ENCODE measurements at regions not wholly inside any gene's neighbourhood (a gene's known extent, or its start where the extent isn't known, plus 50 kb on each side); places are given as distances from the start of the nearest gene placed in this dataset.

DNA sequence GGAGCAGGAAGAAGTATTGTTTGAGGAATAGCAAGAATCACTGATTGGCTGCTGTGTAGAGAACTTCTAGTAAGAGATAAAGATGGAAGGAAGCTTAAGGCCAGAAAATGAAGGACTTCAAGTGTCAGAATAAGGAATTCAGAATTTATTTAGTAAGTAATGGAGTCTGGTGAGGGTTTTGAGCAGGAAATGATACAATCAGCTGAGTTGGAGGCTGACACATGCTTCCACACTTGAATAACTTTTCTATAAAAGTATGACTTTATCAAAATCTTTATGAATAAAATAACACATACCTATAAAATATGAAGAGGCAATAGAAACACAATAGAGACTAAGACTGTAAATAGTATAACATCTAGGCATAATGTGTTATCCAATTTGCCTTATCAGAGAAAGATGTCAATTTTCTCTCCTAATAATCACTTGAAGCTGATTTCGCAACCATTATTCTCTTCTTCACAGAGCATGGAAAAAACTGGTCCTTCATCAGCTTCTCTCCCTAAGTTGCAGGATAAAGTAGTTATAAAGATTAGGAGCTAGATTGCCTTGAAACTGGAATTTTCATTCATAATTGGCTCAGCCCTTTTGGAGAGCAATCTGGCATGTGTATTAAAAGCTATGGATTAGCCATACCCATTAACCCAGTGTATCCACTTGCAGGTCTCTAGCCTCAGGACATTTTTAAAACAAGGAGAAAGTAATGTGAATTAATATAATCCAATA, 143.4 kb downstream of the ZNF608 start:
- no peaks in the 10 kb centered on the region for H3K36me3 ChIP-seq (ENCODE audit: control insufficient read depth, insufficient read depth, low read length)
- H3K9ac ChIP-seq (ENCODE audit: low read length): no peak overlapping the region
- no peak overlapping the region for H3K4me3 ChIP-seq (ENCODE audit: low read length)
- no peaks in the 10 kb centered on the region for H3K4me1 ChIP-seq (ENCODE audit: control insufficient read depth, insufficient read depth, low read length)
- no peak overlapping the region for H3K27ac ChIP-seq (ENCODE audit: low read depth, low read length)
- no peaks in the 10 kb centered on the region for H3K27me3 ChIP-seq (ENCODE audit: control insufficient read depth, insufficient read depth, low read length)

DNA sequence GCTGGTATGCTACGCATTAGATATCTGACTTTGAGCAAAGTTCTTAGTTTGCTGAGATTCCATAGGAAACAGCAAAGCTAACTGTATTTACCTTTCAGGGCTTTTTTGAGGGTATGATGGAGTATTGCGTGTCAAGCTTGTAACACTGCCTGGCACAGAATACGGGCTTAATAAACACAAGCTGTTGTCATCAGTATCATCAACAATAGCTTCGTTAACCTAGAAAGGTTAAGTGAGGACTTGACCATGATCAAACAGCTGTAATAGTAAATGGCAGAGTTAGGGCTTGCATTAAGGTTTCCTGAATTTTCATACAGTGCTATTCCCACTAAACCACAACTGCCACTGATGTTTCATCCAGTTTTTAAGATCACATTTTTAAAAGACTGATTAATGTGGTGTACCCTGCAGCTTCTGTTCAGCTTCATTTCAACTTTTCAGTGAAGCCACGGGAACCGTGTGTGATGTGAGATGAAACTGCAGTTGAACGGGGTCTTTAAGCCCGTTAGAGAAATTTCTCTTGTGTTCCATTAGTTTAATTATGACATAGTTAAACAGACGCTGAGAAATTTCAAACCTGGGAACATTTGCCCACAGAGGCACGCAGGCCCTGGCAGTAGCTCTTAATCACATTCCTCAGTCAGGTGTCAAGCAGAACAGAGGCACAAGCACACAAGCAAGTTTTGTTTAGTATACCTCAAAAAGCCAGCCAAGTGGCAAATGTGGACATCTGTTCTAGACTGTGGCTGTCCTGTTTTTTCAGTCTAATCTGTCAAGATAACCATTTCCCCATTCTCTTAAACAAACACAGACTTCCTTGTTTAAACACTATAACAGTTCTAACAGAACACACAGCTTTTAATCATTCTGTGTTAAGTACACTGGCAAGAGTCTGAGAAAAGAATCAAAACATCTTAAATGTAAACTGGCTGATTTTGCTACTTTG, 147.1 kb downstream of the ZNF608 start:
- H3K9ac ChIP-seq (ENCODE audit: low read length): no peak overlapping the region
- no peak overlapping the region for H3K27ac ChIP-seq (ENCODE audit: low read depth, low read length)
- no peaks in the 10 kb centered on the region for H3K27me3 ChIP-seq (ENCODE audit: control insufficient read depth, insufficient read depth, low read length)
- H3K36me3 ChIP-seq (ENCODE audit: control insufficient read depth, insufficient read depth, low read length): no peaks in the 10 kb centered on the region
- H3K4me1 ChIP-seq (ENCODE audit: control insufficient read depth, insufficient read depth, low read length): no peaks in the 10 kb centered on the region
- no peak overlapping the region for H3K4me3 ChIP-seq (ENCODE audit: low read length)

DNA sequence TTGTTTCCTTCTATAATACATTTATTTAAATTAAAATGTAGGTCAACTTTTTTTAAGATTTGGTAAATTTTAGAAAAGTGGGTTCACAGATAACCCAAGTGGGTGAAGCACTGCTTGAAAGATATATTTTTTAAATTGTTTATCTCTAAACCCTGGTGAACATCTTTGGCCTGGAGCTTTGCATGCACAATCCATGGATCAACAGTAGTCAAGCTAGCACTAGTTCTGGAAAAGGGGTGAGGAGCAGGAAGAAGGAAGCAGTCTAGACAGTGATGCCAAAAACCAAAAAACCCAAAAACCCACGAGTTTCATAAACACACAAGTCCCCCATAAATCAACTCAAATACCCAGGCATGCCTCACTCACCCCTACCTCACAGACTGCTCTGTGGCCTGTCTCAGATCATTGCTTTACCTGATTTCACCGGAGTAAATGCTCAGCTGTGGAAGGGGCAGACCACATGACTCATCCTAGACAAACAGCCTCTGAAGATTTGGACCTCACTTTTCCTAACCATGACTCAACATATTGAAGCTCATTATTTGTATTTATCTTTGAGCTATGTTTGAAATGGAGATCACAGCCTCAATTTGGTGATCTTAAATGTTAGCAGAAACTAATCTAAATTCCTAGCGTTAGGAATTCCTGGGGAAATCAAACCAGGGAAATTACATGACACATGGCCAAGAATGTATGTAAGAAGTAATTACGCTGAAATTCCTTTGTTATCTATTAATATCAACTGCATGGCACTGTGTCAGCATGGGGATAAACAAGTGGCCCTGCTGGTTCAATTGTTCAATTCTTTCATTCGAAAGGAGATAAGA, 149.6 kb downstream of the ZNF608 start:
- Histone ChIP-seq H3K27me3 (ENCODE audit: control insufficient read depth, insufficient read depth, low read length) (no peaks in the 10 kb centered on the region), H3K9ac (ENCODE audit: low read length) (no peak overlapping the region), H3K27ac (ENCODE audit: low read depth, low read length) (no peak overlapping the region), H3K36me3 (ENCODE audit: control insufficient read depth, insufficient read depth, low read length) (no peaks in the 10 kb centered on the region), H3K4me3 (ENCODE audit: low read length) (no peak overlapping the region), H3K4me1 (ENCODE audit: control insufficient read depth, insufficient read depth, low read length) (no peaks in the 10 kb centered on the region)

DNA sequence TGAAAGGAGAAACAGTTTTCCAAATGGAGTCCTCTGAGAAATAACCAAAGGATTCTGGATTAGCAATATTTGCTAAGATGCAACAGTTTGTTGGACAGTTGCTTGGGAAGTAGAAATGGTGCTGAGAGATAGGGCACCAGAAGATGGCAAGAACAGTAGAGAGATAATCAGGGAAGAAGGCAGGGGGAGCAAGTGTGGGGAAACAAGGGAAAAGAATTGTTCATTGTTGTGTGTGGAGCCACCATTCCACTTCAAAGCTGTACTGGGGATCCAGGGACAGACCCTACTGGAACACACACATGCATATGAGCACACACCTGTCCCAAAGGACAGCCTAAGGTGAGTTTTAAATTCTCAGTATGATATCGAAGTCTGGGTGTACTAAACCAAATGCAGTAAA, 152.5 kb downstream of the ZNF608 start:
- H3K4me3 ChIP-seq (ENCODE audit: low read length): no peak overlapping the region
- H3K27ac ChIP-seq (ENCODE audit: low read depth, low read length): no peak overlapping the region
- no peaks in the 10 kb centered on the region for H3K27me3 ChIP-seq (ENCODE audit: control insufficient read depth, insufficient read depth, low read length)
- H3K4me1 ChIP-seq (ENCODE audit: control insufficient read depth, insufficient read depth, low read length): no peaks in the 10 kb centered on the region
- H3K36me3 ChIP-seq (ENCODE audit: control insufficient read depth, insufficient read depth, low read length): no peaks in the 10 kb centered on the region
- H3K9ac ChIP-seq (ENCODE audit: low read length): no peak overlapping the region

DNA sequence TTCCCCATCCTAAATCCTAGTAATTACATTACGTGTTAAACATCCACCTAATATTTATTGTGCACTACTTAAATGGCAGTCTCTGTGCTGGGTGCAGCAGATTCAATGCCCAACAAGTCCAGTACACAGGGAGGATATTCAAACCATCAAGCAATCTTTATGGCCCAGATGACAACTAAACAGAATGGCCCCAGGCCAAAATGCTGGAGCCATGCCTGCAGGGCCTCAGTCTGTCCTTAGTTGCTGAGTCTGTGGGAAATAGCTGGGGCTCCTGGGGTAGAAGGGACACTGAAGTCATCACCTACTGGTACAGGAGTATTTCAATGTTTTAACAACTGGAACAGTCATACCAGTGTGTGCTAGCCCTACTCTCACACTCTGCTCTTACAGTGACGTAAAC, 153.5 kb downstream of the ZNF608 start:
- H3K4me3 ChIP-seq (ENCODE audit: low read length): no peak overlapping the region
- no peak overlapping the region for H3K9ac ChIP-seq (ENCODE audit: low read length)
- H3K27me3 ChIP-seq (ENCODE audit: control insufficient read depth, insufficient read depth, low read length): no peaks in the 10 kb centered on the region
- no peaks in the 10 kb centered on the region for H3K36me3 ChIP-seq (ENCODE audit: control insufficient read depth, insufficient read depth, low read length)
- no peaks in the 10 kb centered on the region for H3K4me1 ChIP-seq (ENCODE audit: control insufficient read depth, insufficient read depth, low read length)
- H3K27ac ChIP-seq (ENCODE audit: low read depth, low read length): no peak overlapping the region

DNA sequence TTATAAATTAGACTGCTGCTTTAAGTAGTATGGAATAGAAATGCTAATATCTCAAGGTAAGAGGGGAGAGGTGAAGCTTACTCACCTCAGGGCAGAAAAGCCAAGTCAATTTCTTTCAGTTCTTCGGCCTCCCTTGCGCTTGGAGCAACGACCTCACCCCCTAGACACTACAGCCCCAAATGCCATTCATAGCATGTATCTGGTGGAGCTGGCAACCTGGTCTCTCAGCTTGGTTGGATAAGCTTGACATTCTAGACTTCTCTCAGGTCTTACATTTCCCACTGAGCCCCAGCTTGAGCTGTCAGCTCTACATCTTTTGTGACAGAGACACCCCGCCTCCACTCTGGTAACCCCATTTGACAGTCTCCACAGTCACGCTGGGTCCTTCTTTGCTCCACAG, 154.9 kb downstream of the ZNF608 start:
- Histone ChIP-seq H3K9ac (ENCODE audit: low read length) (no peak overlapping the region), H3K27me3 (ENCODE audit: control insufficient read depth, insufficient read depth, low read length) (no peaks in the 10 kb centered on the region), H3K4me3 (ENCODE audit: low read length) (no peak overlapping the region), H3K4me1 (ENCODE audit: control insufficient read depth, insufficient read depth, low read length) (no peaks in the 10 kb centered on the region), H3K27ac (ENCODE audit: low read depth, low read length) (no peak overlapping the region), H3K36me3 (ENCODE audit: control insufficient read depth, insufficient read depth, low read length) (no peaks in the 10 kb centered on the region)

DNA sequence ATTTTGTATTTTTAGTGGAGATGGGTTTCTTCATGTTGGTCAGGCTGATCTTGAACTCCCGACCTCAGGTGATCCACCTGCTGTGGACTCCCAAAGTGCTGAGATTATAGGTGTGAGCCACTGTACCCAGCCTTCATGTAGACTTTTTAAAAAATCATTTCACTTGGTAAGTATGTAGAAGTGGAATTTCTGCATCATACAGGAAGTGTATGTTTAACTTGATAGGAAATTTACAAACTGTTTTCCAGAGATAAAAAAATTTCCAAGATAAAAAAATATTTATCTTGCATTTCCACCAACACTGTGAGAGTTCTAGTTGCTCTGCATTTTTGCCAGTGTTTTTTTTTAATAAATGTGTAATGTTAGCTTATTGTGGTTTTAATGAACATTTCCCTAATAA, 155.8 kb downstream of the ZNF608 start:
- Histone ChIP-seq H3K9ac (ENCODE audit: low read length) (no peak overlapping the region), H3K27me3 (ENCODE audit: control insufficient read depth, insufficient read depth, low read length) (no peaks in the 10 kb centered on the region)

DNA sequence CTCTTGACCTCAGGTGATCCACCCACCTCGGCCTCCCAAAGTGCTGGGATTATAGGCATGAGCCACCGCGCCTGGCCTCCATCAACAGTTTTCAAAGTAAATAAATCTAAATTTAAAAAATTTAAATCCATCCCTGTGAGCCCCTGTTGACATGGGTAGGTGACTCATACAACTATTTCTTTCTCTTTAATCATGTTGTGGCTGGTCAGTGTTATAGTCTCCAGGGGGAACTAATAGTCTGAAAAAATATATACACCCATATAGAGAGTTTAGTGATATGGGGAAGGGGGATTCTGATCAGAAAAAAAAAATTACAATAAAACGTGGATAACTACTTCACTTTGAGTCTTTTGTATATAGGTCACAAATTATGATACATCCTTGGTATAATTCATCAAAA, 159.2 kb downstream of the ZNF608 start:
- no peaks in the 10 kb centered on the region for H3K4me1 ChIP-seq (ENCODE audit: control insufficient read depth, insufficient read depth, low read length)
- no peaks in the 10 kb centered on the region for H3K36me3 ChIP-seq (ENCODE audit: control insufficient read depth, insufficient read depth, low read length)
- no peak overlapping the region for H3K4me3 ChIP-seq (ENCODE audit: low read length)
- no peaks in the 10 kb centered on the region for H3K27me3 ChIP-seq (ENCODE audit: control insufficient read depth, insufficient read depth, low read length)
- H3K9ac ChIP-seq (ENCODE audit: low read length): no peak overlapping the region
- H3K27ac ChIP-seq (ENCODE audit: low read depth, low read length): no peak overlapping the region

More for the DNA sequence above, 155.8 kb downstream of the ZNF608 start:
- no peaks in the 10 kb centered on the region for H3K4me1 ChIP-seq (ENCODE audit: control insufficient read depth, insufficient read depth, low read length)
- H3K4me3 ChIP-seq (ENCODE audit: low read length): no peak overlapping the region
- H3K36me3 ChIP-seq (ENCODE audit: control insufficient read depth, insufficient read depth, low read length): no peaks in the 10 kb centered on the region
- H3K27ac ChIP-seq (ENCODE audit: low read depth, low read length): no peak overlapping the region

DNA sequence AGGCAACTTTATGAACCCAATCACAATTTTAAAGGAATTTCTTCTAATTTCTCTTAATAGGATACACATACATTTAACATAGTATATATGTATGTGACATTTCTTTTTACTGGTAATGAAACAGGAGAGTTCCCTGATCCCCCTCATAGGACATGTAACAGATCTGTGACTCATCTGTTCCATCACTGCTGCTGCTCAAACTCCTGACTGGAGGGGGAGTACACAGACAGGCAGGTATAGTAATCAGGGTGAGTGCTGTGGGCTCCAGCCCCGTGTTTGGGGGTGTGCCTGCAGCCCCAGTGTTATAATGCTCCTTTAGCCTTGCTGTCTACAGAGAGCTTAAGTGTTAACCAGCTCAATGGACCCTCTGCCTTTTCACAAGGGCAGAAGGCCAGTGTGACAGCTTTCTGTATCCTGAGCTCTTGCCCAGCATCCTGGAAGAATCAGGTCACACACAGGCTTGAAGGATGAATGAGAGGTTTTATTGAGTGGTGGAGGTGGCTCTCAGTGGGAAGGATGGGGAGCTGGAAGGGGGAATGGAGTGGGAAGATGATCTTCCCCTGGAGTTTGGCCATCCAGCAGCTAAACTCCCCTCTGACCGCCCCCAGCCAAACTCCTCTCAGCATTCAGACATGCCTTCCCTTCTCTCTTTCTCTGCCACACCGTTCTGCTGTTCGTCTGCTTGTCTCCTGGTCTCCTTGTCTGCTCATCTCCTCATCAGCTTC, 161.3 kb downstream of the ZNF608 start:
- Histone ChIP-seq H3K4me1 (ENCODE audit: control insufficient read depth, insufficient read depth, low read length) (no peaks in the 10 kb centered on the region), H3K4me3 (ENCODE audit: low read length) (no peak overlapping the region), H3K27ac (ENCODE audit: low read depth, low read length) (no peak overlapping the region), H3K27me3 (ENCODE audit: control insufficient read depth, insufficient read depth, low read length) (no peaks in the 10 kb centered on the region), H3K9ac (ENCODE audit: low read length) (no peak overlapping the region), H3K36me3 (ENCODE audit: control insufficient read depth, insufficient read depth, low read length) (no peaks in the 10 kb centered on the region)

DNA sequence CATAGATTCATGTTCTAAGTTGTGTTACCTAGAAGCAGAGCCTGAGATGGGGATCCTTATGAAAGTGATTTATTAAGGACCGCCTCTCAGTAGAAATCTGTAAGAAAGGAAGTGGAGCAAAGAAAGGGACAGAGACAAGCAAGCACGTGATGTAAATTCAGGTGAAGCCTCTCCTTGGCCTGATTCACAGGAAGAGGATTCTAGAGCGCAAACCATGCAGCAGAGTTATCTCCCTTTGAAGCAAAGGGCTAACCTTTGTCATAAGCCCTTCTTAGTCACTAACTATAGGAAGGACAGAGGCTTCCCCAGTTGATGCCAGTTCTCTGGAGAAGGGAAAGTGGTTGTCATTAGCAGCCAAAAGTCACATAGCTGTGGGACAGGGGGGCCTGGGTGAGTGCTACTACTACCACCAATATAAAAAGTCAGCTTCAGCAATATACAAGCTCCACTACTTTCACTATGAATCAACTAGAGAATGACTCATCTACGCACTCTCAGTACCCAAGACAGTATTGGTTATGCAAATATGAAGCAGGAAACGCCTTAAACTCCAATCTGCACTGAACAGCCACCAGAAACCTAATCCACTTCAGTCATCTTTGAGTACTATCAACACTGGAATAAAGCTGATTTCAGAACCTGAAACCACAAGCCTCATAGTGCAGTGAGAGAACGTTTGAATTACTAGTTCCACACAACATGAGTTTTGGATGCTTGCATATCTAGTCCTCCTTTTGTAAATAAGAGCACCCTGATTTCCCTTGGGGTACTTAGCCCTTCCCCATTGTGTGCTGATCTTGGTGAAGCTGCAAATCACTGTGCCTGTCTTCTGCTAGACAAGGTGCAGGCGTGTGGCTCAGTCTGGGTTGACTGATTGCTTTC, 162.7 kb downstream of the ZNF608 start:
- Histone ChIP-seq H3K36me3 (ENCODE audit: control insufficient read depth, insufficient read depth, low read length) (no peaks in the 10 kb centered on the region), H3K4me3 (ENCODE audit: low read length) (no peak overlapping the region), H3K4me1 (ENCODE audit: control insufficient read depth, insufficient read depth, low read length) (no peaks in the 10 kb centered on the region), H3K9ac (ENCODE audit: low read length) (no peak overlapping the region), H3K27ac (ENCODE audit: low read depth, low read length) (no peak overlapping the region), H3K27me3 (ENCODE audit: control insufficient read depth, insufficient read depth, low read length) (no peaks in the 10 kb centered on the region)

DNA sequence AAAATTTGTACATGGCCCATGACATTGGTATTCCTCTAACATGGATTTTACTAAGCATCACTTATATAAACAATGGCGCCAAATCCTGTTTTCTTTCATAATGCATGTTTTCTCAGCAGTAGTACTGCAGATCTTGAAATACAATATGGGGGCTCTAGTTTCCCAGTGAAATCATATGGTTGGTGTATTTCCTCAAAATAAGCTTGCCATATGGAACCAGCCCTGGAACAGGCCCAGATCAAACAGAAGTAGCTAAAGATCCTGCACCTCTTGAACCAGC, 163.9 kb downstream of the ZNF608 start:
- Histone ChIP-seq H3K27me3 (ENCODE audit: control insufficient read depth, insufficient read depth, low read length) (no peaks in the 10 kb centered on the region), H3K27ac (ENCODE audit: low read depth, low read length) (no peak overlapping the region), H3K4me3 (ENCODE audit: low read length) (no peak overlapping the region), H3K36me3 (ENCODE audit: control insufficient read depth, insufficient read depth, low read length) (no peaks in the 10 kb centered on the region), H3K4me1 (ENCODE audit: control insufficient read depth, insufficient read depth, low read length) (no peaks in the 10 kb centered on the region), H3K9ac (ENCODE audit: low read length) (no peak overlapping the region)

Data from rectal smooth muscle tissue (tissue), 1 donor.